Urothelium cell line (cell line): ENCODE measurements at regions not wholly inside any gene's neighbourhood (a gene's known extent, or its start where the extent isn't known, plus 50 kb on each side); places are given as distances from the start of the nearest gene placed in this dataset.
"Not testable (repeated sequence)": the region's sequence is repeated elsewhere in the genome, so short reads cannot be mapped to it uniquely, and the experiment has no call there.

Experiments
- DNase-seq: peaks from one replicate; pipeline ENCODE4 v3.0.0; 2011; ENCODE audit warnings: low spot score, mixed read lengths
- FAIRE-seq: peaks from 2 replicates; lab custom pipeline; 2011; peaks lifted over from hg19 to GRCh38; lab: Jason Lieb, UNC

- FAIRE-seq = no peak
- no peak for DNase-seq
Measured at GRCh38 chr6:19356692-19357091, 480.5 kb upstream of the ID4 start.

- no peak for FAIRE-seq
- DNase-seq = no peak
Measured at GRCh38 chr6:19362396-19362795, 474.8 kb upstream of the ID4 start.

- DNase-seq (peak; percentile 27), FAIRE-seq (no peak)
Measured at GRCh38 chr6:19368511-19368910, 468.7 kb upstream of the ID4 start.

GRCh38 chr6:19369785-19370184 is 467.4 kb upstream of the ID4 start:
- no peak for DNase-seq
- no peak for FAIRE-seq

GRCh38 chr6:19370831-19371230 is 466.3 kb upstream of the ID4 start:
- FAIRE-seq = no peak
- DNase-seq = no peak

- FAIRE-seq (no peak), DNase-seq (no peak)
Measured at GRCh38 chr6:19375613-19376012, 461.6 kb upstream of the ID4 start.

- FAIRE-seq (no peak), DNase-seq (no peak)
Measured at GRCh38 chr6:19377722-19378121, 459.4 kb upstream of the ID4 start.

GRCh38 chr6:19380293-19380692 is 456.9 kb upstream of the ID4 start:
- no peak for FAIRE-seq

GRCh38 chr6:19382676-19383075 is 454.5 kb upstream of the ID4 start:
- no peak for FAIRE-seq
- DNase-seq = no peak

More at GRCh38 chr6:19380293-19380692, 456.9 kb upstream of the ID4 start:
- DNase-seq = peak; percentile 8

- FAIRE-seq = no peak
- no peak for DNase-seq
Measured at GRCh38 chr6:19391926-19392325, 445.2 kb upstream of the ID4 start.

GRCh38 chr6:19394051-19394450 is 443.1 kb upstream of the ID4 start:
- FAIRE-seq (no peak), DNase-seq (no peak)

GRCh38 chr6:19394687-19395086 is 442.5 kb upstream of the ID4 start:
- FAIRE-seq (no peak), DNase-seq (no peak)

GRCh38 chr6:19395316-19395715 is 441.9 kb upstream of the ID4 start:
- no peak for FAIRE-seq
- DNase-seq = no peak

- no peak for FAIRE-seq
Measured at GRCh38 chr6:19399406-19399805, 437.8 kb upstream of the ID4 start.

GRCh38 chr6:19404884-19405283 is 432.3 kb upstream of the ID4 start:
- not testable (repeated sequence) for DNase-seq, FAIRE-seq

More at GRCh38 chr6:19399406-19399805, 437.8 kb upstream of the ID4 start:
- DNase-seq = no peak

GRCh38 chr6:19408331-19408730 is 428.8 kb upstream of the ID4 start:
- FAIRE-seq = no peak
- DNase-seq = no peak

- DNase-seq (peak; percentile 50), FAIRE-seq (no peak)
Measured at GRCh38 chr6:19410481-19410880, 426.7 kb upstream of the ID4 start.

GRCh38 chr6:19413323-19413722 is 423.8 kb upstream of the ID4 start:
- peak; percentile 11 for DNase-seq
- FAIRE-seq = no peak

GRCh38 chr6:19415605-19416326 is 421.4 kb upstream of the ID4 start:
- peak; percentile 5 for DNase-seq

GRCh38 chr6:19416811-19417210 is 420.4 kb upstream of the ID4 start:
- FAIRE-seq = no peak
- DNase-seq = no peak

More at GRCh38 chr6:19415605-19416326, 421.4 kb upstream of the ID4 start:
- no peak for FAIRE-seq

GRCh38 chr6:19417713-19418112 is 419.5 kb upstream of the ID4 start:
- no peak for FAIRE-seq
- DNase-seq = peak; percentile 25

- FAIRE-seq = no peak
- DNase-seq = no peak
Measured at GRCh38 chr6:19424853-19425252, 412.3 kb upstream of the ID4 start.

- no peak for DNase-seq
- no peak for FAIRE-seq
Measured at GRCh38 chr6:19427548-19427947, 409.6 kb upstream of the ID4 start.
